ENCODE measurements at regions not wholly inside any gene's neighbourhood (a gene's known extent, or its start where the extent isn't known, plus 50 kb on each side); places are given as distances from the start of the nearest gene placed in this dataset.
A peak's percentile ranks its signal among the peaks of the same experiment; 100 is the strongest.

GRCh38 chr4:15148199-15148598 is 145.9 kb downstream of the CPEB2 start:
- H3K4me3 ChIP-seq: no peak overlapping the region
- H3K36me3 ChIP-seq: no peaks in the 10 kb centered on the region
- TF ChIP-seq CTCF (IDR thresholded peaks at IDR 0.05): no peak
- no peak overlapping the region for H3K27ac ChIP-seq
- H3K9me3 ChIP-seq: no peaks in the 10 kb centered on the region
- H3K4me1 ChIP-seq: peaks cover 6 to 11% of the 10 kb centered on the region in 2 donors
- H3K27me3 ChIP-seq: no peaks in the 10 kb centered on the region
- DNase-seq (no peak), ATAC-seq (no peak)
- intact Hi-C loops (cut with DNase I): no loop called here

- Histone ChIP-seq H3K9me3 (no peaks in the 10 kb centered on the region), H3K27ac (no peak overlapping the region), H3K4me1 (peaks cover 6 to 11% of the 10 kb centered on the region in 2 donors), H3K27me3 (no peaks in the 10 kb centered on the region), H3K36me3 (no peaks in the 10 kb centered on the region), H3K4me3 (no peak overlapping the region)
- intact Hi-C loops (cut with DNase I): no loop called here
- no peak for DNase-seq
- ATAC-seq: no peak
- no peak for TF ChIP-seq CTCF (IDR thresholded peaks at IDR 0.05)
Measured at GRCh38 chr4:15148691-15149090, 146.4 kb downstream of the CPEB2 start.

- intact Hi-C loops (cut with DNase I): no loop called here
- H3K4me3 ChIP-seq: no peak overlapping the region
- no peak for TF ChIP-seq CTCF (IDR thresholded peaks at IDR 0.05)
- H3K27me3 ChIP-seq: no peaks in the 10 kb centered on the region
- DNase-seq: no peak
- H3K9me3 ChIP-seq: no peaks in the 10 kb centered on the region
- H3K36me3 ChIP-seq: no peaks in the 10 kb centered on the region
- peak; percentile 13 for ATAC-seq
- peaks cover 6 to 11% of the 10 kb centered on the region in 2 donors for H3K4me1 ChIP-seq
- no peak overlapping the region for H3K27ac ChIP-seq
Measured at GRCh38 chr4:15149234-15149838, 147.1 kb downstream of the CPEB2 start.

GRCh38 chr4:15149839-15150592 is 147.7 kb downstream of the CPEB2 start:
- intact Hi-C loops (cut with DNase I): no loop called here
- Histone ChIP-seq H3K36me3 (no peaks in the 10 kb centered on the region), H3K27me3 (no peaks in the 10 kb centered on the region), H3K27ac (peak overlapping the region in 1 of 2 donors; percentile 7), H3K4me3 (no peak overlapping the region), H3K9me3 (no peaks in the 10 kb centered on the region), H3K4me1 (peaks cover 6 to 11% of the 10 kb centered on the region in 2 donors)
- DNase-seq: peak; percentile 23 to 86 (median 70)
- peak; percentile 95 for ATAC-seq
- TF ChIP-seq CTCF (IDR thresholded peaks at IDR 0.05): no peak

GRCh38 chr4:15150631-15151030 is 148.3 kb downstream of the CPEB2 start:
- intact Hi-C loops (cut with DNase I): no loop called here
- Histone ChIP-seq H3K27me3 (no peaks in the 10 kb centered on the region), H3K9me3 (no peaks in the 10 kb centered on the region), H3K36me3 (no peaks in the 10 kb centered on the region), H3K27ac (no peak overlapping the region), H3K4me3 (no peak overlapping the region), H3K4me1 (peaks cover 6 to 11% of the 10 kb centered on the region in 2 donors)
- ATAC-seq: no peak
- TF ChIP-seq CTCF (IDR thresholded peaks at IDR 0.05): no peak
- DNase-seq: no peak

All from left lung (tissue), 4 donors.